IPS DF 4.7 (cell line): ENCODE measurements at regions not wholly inside any gene's neighbourhood (a gene's known extent, or its start where the extent isn't known, plus 50 kb on each side); places are given as distances from the start of the nearest gene placed in this dataset.

ENCODE experiments used
- DNase-seq: peaks from one replicate; pipeline ENCODE4 v3.0.0-alpha.2; 2013; ENCODE audit warnings: low spot score; ENCODE audit errors: extremely low read depth

DNA sequence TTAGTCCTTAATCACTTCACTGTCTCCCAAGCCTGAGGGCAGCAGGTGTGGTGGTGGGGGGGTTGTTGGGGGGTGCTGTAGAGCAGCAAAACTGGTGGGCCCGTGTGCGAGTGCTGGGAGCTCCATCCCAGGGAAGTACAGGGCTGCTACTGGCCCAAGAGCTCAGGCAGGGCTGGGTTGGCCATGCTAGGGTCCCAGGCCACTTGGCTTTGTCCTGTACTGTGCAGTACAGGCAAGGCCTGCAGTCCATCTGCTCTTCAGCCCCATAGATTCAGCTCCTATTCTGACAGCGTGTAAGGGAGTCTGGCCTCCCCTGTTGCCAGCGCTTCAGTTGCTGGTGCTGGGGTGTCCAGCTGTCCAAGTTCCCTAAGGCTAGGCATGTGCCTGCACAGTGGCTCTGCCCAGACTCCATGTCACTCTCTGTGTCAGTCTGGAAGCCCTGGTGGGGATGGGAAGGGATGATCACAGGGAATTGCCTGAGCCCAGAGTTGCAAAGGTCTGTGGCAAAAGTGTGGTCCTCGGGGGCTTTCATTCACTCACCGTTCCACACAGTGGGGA lies 1261.7 kb downstream of the EFNB2 start:
- no peak for DNase-seq

DNA sequence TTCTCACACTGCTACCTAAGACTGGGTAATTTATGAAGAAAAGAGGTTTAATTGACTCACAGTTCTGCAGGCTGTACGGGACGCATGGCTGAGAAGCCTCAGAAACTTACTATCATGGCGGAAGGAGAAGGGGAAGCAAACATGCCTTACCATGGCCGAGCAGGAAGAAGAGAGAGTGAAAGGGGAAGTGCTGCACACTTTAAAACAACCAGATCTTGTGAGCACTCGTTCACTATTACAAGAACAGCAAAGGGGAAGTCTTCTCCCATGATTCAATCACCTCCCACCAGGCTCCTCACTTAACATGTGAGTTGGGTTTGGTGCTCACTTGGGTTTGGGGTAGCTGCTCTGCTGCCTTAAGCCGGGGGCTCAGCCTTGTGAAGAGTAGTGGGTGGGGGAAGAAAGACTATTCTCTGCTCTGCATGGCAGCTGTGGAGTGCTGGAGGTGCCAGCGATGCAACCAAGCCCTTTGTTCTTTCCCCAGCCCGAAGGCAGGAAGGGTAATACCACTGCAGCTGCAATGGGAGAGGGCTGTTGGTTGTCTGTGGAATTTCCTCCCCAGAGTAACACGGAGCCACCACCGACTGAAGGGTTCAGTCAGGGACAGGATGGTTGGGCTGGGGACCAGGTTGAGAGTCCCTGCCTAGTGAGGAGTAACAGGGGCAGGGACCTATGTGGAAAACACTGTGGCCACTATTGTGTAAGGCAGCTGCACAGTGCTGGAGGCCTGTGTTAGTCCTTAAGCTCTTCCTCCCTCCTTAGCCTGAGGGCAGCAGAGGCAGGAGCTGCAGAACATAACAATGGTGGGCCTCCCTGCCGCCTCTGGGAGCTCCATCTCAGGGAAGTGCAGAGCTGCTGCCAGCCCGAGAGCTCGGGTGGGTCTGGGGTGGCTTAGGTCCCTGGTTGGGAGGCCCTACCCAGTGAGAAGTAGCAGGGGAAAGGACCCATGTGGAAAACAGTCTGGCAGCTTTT lies 1262.5 kb downstream of the EFNB2 start:
- no peak for DNase-seq

DNA sequence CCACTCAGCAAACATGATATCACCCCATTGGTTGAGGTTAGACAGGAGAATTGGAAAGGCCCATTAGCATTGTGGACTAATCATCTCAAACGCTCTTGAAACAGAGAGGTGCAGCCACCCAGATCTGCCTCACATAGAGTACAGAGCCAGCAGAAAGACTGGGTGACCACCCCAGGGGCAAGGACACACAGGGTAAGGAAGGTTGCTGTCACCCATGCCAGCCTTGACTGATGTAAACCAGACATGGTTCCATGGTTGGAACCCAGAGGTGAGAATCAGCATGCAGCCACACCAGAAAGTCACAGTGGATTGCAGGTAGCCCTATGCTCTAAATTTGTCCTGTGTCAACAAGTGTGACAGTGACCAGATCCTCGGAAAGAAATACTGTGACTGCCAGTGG lies 1268.8 kb downstream of the EFNB2 start:
- no peak for DNase-seq

DNA sequence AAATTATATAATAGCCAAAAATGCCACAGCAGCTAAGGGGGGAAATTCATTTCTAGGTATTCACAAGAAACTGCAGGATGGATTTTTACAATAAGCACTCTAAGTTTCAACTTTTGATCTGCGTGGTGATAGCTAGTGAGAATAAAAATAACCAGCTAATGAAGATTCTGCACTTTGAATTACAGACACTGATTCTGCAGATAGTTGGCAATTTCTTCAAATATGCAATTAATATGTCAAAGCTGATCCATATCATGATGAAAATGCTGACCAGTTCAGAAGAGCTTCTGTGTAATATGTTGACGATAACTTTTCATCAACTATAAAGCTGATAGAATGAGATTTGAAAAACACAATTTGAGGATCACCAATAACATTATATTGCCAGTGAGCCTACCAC lies 1272.9 kb downstream of the EFNB2 start:
- DNase-seq, result no peak

DNA sequence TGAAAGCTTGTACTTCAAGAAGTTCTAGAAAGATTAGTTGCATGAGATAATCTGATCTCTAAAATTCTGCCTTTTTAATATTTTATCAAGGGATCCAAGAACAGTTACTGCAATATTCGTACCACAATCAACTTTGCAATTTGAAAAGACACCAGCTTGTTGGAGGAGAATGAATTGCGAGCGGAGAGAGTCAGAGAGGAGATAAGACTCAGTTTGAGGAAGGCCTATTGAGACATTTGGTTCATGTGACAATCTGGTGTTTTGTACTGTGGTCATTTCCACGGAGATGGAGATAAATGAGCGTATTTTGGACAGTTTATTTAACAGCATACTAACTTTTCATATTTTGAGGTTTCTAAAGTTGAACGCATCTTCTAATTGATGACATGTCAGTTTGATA lies 1276.0 kb downstream of the EFNB2 start:
- no peak for DNase-seq

DNA sequence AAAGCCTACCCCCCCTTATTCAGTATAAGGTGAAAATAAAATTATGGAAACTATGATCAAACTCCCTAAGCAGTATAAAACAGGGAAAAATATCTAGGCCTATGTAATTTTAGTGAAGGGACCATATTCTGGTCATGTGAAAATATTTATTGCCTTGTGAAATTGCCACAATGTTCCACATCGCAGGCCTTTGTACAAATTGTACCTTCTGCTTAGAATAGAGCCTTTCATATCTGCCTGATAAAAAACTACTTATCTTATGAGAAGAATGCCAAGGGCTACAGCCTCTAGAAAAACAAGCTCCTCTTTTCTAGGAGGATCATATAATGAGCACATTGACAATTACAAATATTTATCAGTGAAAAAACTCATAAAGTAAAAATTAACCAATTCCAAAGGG lies 1280.0 kb downstream of the EFNB2 start:
- DNase-seq, result no peak

DNA sequence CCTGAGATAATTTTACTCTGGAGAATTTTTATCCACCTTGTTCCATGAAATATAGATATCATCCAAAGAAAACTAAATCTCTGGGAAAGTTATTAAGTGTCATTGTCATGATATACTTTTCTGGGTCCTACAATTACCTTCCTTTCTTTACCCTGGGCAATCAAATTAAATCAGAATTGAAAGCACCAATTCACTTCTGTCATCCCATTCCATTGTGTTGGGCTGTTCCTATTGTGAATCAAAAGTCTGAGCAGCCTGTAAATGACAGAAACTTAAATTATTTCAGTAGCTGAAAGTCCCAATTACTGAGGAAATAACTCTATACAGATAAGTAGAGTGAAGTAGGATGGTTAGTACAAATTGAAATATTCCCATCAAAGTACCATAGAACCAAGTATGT lies 1284.2 kb downstream of the EFNB2 start:
- DNase-seq, result no peak

DNA sequence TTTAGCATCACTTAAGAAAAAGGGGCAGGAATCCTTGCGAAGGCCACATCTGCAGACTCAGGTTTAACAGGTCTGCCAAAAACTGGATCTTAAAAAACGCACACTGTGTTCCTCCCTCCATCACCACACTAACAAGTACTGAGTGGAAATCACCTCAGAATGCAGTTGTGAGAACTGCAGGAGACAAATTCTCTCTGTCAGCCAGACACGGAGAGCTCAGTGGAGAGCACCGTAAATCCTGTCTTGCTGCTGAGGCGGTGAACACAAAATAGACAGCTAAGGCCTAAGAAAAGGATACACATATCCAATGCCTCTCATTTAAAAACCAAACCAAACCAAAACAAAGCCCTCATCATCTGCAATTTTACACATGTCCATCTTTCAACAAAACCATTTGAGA lies 1287.6 kb downstream of the EFNB2 start:
- no peak for DNase-seq

DNA sequence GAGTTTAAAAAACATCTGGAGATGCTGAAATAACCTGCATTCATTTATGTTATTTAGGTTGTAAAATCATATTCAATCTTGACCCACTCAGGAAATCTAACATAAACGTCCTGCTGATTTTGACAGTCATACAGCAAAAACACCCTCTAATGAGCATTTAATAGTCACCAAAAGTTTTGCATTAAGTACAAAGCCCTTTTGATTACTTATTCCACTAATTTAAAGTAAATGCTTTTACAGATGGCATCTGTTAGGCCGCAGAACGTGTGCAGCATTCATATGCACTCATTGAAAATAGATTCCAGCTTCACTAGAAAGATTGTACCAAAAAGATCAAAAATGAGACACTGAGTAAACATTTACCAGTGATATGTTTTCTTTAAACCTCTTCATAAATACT lies 1295.1 kb downstream of the EFNB2 start:
- DNase-seq, result no peak

DNA sequence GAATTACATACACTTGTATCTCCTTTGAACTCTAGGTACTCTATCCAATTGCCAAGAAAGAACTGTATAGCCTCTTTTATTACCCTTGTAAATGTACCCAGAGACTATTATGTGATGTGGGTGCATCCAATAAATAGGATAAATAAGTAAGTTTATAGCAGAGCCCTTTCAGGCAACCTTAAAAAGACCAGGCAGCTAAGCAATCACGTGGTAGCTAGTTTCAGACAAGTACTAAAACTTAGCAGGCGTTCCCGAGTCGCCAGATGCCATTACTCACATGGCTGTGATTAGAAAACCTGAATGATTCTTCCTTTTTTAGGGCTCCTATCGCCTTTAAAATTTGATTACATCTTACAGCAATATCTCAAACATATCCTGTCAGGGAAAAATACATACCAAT lies 1303.0 kb downstream of the EFNB2 start:
- DNase-seq, result no peak

DNA sequence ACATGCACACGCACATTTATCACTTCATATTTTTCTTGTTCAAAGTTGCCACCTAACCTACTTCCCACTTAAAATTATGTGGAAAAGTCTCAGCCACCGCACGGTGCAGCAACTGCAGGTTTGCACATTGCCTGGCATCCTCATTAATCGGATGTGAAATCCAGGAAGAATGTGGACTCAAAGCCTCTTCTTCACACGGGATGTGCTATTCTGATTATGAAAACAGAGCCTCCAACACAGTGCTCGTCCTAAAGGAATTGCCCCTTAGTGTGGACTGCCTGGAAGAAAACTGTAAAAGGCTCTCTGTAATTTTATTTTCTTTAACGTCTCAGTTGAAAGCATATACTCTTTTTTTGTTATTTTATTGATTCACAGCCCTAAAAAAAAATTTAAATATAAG lies 1303.5 kb downstream of the EFNB2 start:
- DNase-seq, result no peak

DNA sequence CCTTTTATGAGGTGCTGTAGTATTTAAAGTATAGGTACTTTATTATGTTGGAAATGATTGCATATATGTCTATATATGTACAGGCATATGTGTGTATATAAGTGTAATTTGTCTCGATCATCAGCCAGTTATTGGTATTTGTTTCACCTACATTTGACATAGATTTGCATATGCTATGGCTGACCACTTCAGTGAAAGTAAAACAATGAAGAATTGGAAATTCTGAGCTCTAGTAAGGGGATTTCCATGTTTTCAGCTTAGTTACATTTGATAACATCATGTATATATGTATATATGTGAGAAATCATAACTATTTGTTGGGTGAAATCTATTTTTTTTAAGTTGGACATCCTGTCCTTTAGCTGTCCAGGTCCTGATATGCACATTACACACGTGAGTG lies 1303.9 kb downstream of the EFNB2 start:
- DNase-seq, result no peak

DNA sequence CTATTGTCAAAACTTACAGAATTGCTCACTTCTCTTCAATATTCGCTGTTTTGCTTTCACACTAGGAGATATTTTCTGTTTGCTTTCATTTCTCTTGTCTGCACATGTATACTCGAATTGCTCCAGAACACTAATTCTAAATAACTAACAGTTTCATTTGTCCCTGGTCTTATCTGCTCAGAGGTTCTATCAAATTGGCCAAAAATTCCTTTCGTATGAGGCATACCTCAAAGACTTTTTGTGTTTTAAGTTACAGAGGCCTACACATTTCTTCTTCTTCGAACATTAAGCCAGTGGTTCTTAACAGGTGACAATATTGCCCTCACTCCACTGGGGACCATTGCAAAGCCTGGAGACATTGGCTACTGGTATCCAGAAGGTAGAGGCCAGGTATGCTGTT lies 1314.6 kb downstream of the EFNB2 start:
- DNase-seq, result no peak

DNA sequence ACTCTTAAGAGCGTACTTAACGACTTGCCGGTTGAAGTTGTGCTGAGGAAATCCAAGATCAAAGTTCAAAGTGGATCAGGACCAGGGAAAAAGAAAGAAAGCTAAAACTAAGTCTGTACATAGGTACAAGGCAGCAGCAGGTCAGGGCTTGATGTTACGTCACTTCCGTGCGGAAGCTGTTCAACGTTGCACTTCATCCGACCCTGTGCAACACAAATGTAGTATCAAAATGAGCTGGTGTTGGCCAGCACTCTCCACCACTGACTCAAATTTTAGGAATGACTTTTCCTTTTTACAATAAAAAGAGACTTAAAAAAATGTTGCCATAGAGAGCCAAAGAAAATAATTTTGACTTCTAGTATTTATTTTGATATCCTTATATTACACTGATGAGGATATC lies 1315.4 kb downstream of the EFNB2 start:
- DNase-seq, result no peak

DNA sequence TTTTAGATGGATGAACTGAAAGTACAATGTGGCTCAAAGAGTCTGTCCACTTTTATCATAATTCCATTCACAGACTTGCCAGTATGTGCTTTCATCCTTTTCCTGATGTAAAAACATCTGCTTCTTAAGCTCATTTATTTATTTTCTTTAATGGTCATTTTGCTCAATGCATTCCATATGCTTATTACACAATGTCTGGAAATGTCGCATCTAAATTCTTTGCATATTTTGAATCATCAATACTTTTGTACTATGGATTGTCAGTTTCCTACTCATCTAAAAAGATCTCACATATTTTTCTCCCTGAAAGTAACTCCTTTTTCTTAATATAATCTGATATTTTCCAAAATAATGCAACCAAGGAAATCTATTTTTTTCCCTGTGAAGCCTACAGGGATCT lies 1315.8 kb downstream of the EFNB2 start:
- no peak for DNase-seq

DNA sequence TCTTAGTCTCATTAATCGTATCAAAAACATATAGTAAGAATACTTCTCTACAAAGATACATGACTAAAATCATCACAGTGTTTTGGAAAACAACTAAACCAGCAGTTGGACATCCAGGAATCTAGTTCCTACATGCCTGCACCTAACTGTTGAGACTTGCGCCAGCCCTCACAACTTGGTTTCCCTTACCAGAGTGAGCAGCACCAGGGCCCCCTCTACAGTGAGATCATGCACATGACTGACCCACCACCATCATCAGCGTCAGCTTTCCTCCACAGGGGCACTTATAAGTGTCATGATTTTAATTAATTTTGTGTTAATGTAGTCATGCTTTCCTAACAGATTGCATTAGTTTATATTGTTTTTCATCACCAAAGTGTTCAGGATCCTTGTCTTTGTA lies 1322.0 kb downstream of the EFNB2 start:
- DNase-seq, result no peak

DNA sequence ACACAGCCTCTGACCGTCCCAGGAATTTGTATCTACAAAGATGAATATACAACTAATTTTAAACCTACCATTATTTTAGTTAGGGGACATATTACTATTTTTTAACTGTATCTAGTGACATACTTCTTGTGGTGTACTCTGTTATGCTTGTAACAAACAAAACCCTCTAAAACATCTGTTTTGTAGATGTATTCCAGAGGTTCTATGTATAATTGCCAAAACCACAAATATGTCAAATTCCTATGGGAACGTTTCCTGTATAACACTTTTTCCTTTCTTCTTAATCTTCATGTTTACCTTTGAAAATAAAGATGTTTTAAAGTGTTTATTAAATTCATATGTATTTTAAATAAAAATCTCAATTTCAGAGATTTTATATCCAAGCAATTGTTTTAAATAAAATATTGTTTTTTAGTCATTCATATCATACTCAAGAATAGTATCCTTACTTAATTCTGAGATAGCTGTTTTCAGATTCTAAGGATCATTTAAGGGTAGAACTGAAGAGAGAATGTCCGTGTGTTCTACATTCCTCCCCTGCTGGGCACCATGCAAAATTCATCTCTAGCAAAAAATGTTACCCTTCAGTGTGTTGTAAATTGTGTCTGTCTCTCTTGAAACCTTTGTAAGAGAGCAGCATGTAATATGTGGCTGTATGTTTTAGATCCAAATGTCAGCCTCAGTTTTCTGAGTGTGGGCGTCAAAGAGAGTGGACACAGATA lies 1327.7 kb downstream of the EFNB2 start:
- DNase-seq, result no peak

DNA sequence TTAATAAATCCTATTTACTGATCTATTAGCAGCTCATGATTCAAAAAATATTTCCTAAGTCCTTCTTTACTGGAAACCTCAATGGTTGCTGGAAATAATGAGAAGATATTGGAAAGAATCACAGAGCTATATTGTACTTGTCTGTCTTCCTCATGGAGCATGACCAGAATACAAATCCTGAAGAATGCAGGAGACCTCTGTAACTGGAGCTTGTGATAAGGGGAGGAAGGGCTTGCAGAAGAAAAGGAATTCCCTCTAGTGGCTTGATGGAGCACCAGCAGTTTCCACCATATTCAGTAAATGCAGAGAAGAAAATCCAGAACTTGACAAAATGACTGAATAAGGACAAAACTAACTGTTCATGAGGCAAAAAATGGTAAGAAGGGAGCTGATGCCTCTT lies 1333.1 kb downstream of the EFNB2 start:
- no peak for DNase-seq

DNA sequence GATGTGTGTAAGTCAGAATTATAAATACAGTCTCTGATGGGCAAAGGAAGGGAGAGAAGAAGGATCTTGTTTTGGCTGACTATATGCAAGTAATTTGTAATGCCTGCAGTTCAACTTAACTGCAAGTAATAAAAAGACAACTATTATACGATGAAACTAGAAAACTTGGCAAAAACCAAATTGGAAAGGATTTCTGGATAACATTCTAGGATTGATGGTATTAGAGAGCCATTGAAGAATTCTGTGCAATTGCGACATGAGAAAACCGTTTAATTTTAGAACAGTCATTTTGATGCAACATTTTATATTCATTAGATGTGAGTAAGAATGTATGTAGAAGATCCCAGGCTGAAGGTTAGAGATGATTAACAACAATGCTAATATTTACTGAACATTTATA lies 1334.1 kb downstream of the EFNB2 start:
- no peak for DNase-seq

DNA sequence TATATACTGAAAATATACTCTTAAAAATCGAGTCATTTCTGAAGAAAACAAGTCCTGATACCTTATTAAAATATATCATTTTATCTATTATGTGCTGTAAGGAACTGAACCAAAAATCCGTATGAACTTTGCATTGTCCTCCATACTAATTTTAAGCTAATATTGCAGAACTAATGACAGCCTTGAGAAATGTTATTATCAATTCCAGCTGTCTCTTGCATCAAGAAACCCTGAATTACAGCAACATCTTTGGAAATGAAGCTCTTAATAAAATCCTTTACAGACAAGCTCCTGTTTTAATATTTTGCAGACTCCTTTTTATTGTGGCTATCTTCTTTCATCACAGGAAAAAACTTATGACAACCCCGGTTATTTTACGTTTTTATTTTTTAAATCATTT lies 1335.3 kb downstream of the EFNB2 start:
- no peak for DNase-seq

DNA sequence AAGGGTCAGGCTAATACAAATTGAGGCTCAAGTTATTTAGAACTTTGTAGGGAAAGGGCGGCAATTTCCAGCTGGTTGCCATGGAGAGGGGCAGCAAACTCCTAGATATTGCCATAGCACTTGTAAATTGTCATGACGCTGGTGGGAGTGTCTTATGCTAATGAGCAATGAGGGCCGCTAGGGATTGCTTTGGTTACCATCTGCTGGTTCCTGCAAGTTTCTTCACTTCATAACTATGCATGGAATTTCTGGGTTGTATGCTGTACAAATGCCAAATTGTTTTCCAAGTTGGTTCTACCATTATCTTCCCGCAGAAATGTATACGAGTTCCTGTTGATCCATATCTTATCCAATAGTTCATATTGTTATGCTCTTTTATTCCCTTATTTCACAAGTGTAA lies 1339.4 kb downstream of the EFNB2 start:
- no peak for DNase-seq

DNA sequence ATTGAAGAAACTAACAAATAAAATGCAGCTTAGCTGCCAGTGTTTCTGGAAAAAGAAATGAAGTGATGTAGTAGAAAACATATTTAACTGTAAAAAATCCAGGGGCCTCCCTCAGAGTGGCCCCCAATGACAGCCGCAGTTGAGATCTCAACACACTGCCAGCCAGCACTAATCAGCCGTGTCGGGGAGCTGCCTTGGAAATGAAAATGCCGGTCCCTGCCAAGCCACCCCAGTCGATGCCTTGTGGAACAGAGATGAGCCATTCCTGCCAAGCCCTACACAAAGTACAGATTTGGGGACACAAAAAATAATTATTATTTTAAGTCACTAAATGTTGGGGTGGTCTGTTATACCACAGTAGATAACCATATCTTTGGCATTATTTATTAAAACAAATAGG lies 1342.4 kb downstream of the EFNB2 start:
- no peak for DNase-seq

DNA sequence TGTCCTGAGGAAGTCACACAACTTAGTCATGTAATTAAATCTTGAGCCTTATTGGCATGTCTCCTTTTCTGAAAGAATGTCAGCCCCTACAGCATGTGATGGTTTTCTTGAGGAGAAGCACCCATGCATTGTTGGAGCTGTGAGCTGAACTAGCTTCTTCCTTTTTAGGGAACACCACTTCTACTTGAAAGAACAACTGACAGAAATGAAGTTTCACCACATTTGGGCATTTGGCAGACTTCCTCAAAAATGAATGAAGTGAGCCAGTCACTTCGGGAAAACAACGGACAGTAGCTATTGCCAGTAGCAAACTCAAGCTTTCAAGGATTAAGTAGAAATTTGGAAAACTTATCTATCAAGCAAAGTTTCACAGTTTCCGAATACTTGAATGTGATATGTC lies 1351.3 kb downstream of the EFNB2 start:
- DNase-seq, result no peak
